Activated CD4-positive, alpha-beta memory T cell treated with anti-CD3 and anti-CD28 coated beads, Interleukin-2, amount 10 ng/mL, durations not matched to agents 7 days and 5 days (primary cell): ENCODE measurements at regions not wholly inside any gene's neighbourhood (a gene's known extent, or its start where the extent isn't known, plus 50 kb on each side); places are given as distances from the start of the nearest gene placed in this dataset.

Experiments used
- CTCF ChIA-PET: fragments of 350-600 bp; sonication (Branson Sonifier 250); formaldehyde crosslinking; loops from one replicate; lab custom pipeline; 2021; ENCODE audit warnings: antibody characterized with exemption, inconsistent platforms; lab: Charles Lee
- POLR2A ChIA-PET: fragments of 350-600 bp; sonication (Branson Sonifier 250); formaldehyde crosslinking; loops from one replicate; lab custom pipeline; 2021; ENCODE audit warnings: antibody characterized with exemption; lab: Charles Lee
- DNase-seq: peaks from one replicate; pipeline ENCODE4 v3.0.0-alpha.2; 2020
- H3K27ac Mint-ChIP-seq: one replicate; pipeline ENCODE4 v1.8.0; 2021; ENCODE audit warnings: mild to moderate bottlenecking, mixed read lengths
- H3K27me3 Mint-ChIP-seq: one replicate; pipeline ENCODE4 v1.8.0; 2021; ENCODE audit warnings: mixed read lengths
- H3K36me3 Mint-ChIP-seq: one replicate; pipeline ENCODE4 v1.8.0; 2021; ENCODE audit warnings: low read depth, mixed read lengths
- H3K4me1 Mint-ChIP-seq: one replicate; pipeline ENCODE4 v1.8.0; 2021; ENCODE audit warnings: mixed read lengths
- H3K4me3 Mint-ChIP-seq: one replicate; pipeline ENCODE4 v1.8.0; 2021; ENCODE audit warnings: mild to moderate bottlenecking, mixed read lengths
- H3K9me3 Mint-ChIP-seq: one replicate; pipeline ENCODE4 v1.8.0; 2021; ENCODE audit warnings: mixed read lengths

DNA sequence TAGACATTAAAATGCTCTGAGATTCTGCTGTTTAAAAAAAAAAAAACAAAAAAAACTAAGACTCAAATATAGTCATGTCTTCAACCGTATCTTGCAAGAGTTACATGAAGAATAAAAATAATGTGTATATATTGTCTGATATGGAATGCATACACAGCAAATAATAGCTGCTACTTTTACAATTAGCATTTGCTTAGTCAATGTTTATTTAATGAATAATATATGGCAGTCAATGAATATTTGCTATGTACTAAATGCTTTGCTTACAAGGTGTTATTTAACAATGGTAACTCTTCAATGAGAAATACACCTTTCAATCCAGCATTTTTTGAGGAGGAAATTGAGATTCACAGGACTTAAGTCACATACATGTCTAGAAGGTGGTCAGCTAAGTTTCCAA, 718.8 kb upstream of the SOX9 start:
- CTCF ChIA-PET: no interaction called here
- no peak overlapping the region for H3K4me3 Mint-ChIP-seq

DNA sequence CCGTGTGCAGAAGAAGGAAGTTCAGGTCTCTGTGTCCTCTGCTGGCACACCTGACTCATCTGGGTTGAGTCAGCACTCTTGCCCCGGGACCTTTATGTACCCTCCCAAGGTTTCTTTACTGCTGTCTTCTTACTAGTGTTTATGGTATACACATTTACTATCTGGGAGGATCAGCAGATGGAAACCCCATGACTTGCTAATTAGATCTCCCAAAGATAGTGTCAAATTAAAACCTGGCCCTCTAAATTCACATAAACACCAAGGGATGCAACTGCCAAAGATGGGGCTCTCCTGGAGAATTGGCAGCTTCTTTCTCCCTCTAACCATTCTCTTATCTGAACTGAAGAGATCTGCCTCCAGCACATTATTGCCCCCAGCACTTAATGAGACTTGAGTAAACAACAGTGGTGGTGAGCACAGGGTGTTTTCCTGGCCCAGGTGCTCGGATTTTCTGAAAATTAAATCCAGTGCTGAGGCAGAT, 718.1 kb upstream of the SOX9 start:
- H3K27ac Mint-ChIP-seq: no peak overlapping the region
- POLR2A ChIA-PET: no interaction called here

More for the DNA sequence above, 718.8 kb upstream of the SOX9 start:
- Mint-ChIP-seq H3K27ac (no peak overlapping the region), H3K4me1 (no peaks in the 10 kb centered on the region), H3K27me3 (no peaks in the 10 kb centered on the region), H3K36me3 (no peaks in the 10 kb centered on the region), H3K9me3 (peaks cover 4% of the 10 kb centered on the region)
- POLR2A ChIA-PET: no interaction called here
- DNase-seq: no peak

DNA sequence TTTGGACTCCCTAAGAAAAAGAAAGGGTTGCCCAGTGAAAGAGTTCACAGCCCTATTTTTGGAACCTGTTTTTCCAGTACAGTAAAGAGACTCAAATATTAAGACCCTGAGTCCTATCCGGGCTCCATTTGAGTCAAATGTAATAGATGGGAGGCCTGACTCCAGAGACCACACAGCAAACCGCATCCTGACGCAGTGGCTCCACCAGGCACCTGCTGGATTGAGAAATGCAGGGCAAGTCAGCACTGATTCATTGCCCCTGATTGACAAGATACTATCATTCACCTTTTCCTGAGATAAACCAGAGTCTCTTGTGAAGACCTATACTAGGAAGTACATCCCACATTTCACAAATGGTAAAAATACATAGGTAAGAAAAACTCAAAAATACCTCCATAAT, 715.7 kb upstream of the SOX9 start:
- DNase-seq: no peak
- H3K9me3 Mint-ChIP-seq: peaks cover 2% of the 10 kb centered on the region
- H3K27me3 Mint-ChIP-seq: no peaks in the 10 kb centered on the region
- H3K4me3 Mint-ChIP-seq: no peak overlapping the region
- H3K36me3 Mint-ChIP-seq: no peaks in the 10 kb centered on the region
- H3K4me1 Mint-ChIP-seq: no peaks in the 10 kb centered on the region
- ChIA-PET CTCF (no interaction called here), POLR2A (no interaction called here)
- H3K27ac Mint-ChIP-seq: no peak overlapping the region

More for the DNA sequence above, 718.1 kb upstream of the SOX9 start:
- H3K9me3 Mint-ChIP-seq: peaks cover 4% of the 10 kb centered on the region
- no peak for DNase-seq
- H3K4me1 Mint-ChIP-seq: no peaks in the 10 kb centered on the region
- no peaks in the 10 kb centered on the region for H3K27me3 Mint-ChIP-seq
- H3K4me3 Mint-ChIP-seq: no peak overlapping the region
- H3K36me3 Mint-ChIP-seq: no peaks in the 10 kb centered on the region
- CTCF ChIA-PET: no interaction called here

DNA sequence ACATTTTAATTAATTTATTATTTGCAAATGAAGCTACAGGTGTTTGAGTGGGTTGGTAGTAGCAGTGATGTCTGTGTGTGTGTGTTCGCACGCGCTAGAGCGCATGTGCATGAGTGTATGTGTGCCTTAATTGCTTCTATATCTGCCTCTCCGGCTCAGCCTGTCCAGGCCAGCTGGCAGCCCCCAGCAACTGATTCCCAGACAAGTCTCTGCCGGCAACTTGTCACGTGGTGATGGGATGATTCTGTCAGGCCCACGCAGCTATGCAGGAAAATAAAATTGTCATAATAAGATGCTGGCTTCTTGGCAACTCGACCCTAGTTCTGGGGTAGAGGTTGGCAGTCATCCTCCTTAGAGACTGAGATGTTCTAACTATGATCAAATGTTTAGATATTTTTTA, 712.8 kb upstream of the SOX9 start:
- CTCF ChIA-PET: no interaction called here

DNA sequence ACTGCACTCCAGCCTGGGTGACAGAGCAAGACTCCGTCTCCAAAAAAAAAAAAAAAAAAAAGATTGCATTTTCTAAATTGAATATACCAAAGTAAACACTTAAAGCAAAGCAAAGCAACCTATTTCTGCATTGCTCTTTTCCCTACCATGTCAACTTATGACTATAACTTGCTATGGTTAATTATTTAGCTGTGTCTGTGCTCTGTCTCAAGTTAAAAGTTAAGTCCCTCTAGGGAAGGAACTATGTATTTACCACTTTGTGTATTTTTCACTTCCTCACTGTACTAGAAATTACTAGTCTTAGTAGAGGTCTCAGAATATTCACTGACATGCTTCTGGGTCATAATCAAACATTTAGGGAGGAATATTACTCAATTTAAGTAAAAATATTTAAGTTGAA, 711.7 kb upstream of the SOX9 start:
- no peaks in the 10 kb centered on the region for H3K4me1 Mint-ChIP-seq
- DNase-seq: no peak

More for the DNA sequence above, 712.8 kb upstream of the SOX9 start:
- POLR2A ChIA-PET: no interaction called here
- Mint-ChIP-seq H3K9me3 (no peaks in the 10 kb centered on the region), H3K4me1 (no peaks in the 10 kb centered on the region), H3K36me3 (no peaks in the 10 kb centered on the region), H3K27ac (no peak overlapping the region), H3K4me3 (no peak overlapping the region), H3K27me3 (no peaks in the 10 kb centered on the region)
- no peak for DNase-seq

DNA sequence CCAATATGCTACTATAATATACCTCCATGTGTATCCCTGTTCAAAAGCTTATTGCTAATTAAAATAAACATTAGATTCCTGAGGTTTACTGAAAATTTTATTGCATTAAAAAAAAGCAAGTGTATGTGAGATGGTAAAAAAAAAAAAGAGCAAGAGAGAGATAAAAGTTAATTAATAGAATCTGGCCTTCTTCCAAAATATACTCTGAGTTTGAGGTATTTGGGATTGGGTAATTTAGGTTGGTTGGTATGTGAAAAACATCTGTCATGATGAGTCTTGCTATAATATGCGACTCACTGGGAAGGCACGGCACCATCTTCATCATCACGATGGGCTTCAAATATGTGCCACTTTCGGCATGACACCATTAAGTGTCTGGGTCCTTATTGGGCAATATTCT, 711.1 kb upstream of the SOX9 start:
- Mint-ChIP-seq H3K4me1 (no peaks in the 10 kb centered on the region), H3K9me3 (no peaks in the 10 kb centered on the region)

More for the DNA sequence above, 711.7 kb upstream of the SOX9 start:
- no peak overlapping the region for H3K27ac Mint-ChIP-seq
- H3K9me3 Mint-ChIP-seq: no peaks in the 10 kb centered on the region
- H3K27me3 Mint-ChIP-seq: no peaks in the 10 kb centered on the region
- ChIA-PET POLR2A (no interaction called here), CTCF (no interaction called here)
- H3K36me3 Mint-ChIP-seq: no peaks in the 10 kb centered on the region
- H3K4me3 Mint-ChIP-seq: no peak overlapping the region

DNA sequence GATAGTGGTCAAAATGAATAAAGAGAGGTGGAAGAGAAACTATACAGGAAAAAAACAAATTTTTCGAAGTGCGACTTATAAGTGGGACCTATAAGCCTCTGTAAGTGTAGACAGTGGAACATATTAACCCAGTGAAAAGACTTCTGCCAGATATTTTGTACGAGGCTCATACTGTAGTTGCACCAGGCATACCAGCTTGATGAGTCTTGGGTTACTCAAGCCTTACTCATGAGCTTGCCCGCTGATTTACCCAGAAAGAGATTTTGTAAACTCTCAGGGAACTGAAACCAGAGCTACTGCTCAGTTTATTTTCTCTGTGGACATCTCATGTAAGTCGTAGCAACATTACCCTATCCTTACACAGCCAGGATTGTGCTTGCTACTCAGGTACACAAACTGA, 708.0 kb upstream of the SOX9 start:
- ChIA-PET CTCF (no interaction called here), POLR2A (no interaction called here)
- DNase-seq: no peak
- H3K9me3 Mint-ChIP-seq: no peaks in the 10 kb centered on the region
- no peak overlapping the region for H3K4me3 Mint-ChIP-seq
- no peaks in the 10 kb centered on the region for H3K4me1 Mint-ChIP-seq
- H3K36me3 Mint-ChIP-seq: no peaks in the 10 kb centered on the region
- H3K27ac Mint-ChIP-seq: no peak overlapping the region
- no peaks in the 10 kb centered on the region for H3K27me3 Mint-ChIP-seq

More for the DNA sequence above, 711.1 kb upstream of the SOX9 start:
- no peaks in the 10 kb centered on the region for H3K36me3 Mint-ChIP-seq
- no peak for DNase-seq
- CTCF ChIA-PET: no interaction called here
- POLR2A ChIA-PET: no interaction called here
- no peaks in the 10 kb centered on the region for H3K27me3 Mint-ChIP-seq
- H3K4me3 Mint-ChIP-seq: no peak overlapping the region
- H3K27ac Mint-ChIP-seq: no peak overlapping the region

DNA sequence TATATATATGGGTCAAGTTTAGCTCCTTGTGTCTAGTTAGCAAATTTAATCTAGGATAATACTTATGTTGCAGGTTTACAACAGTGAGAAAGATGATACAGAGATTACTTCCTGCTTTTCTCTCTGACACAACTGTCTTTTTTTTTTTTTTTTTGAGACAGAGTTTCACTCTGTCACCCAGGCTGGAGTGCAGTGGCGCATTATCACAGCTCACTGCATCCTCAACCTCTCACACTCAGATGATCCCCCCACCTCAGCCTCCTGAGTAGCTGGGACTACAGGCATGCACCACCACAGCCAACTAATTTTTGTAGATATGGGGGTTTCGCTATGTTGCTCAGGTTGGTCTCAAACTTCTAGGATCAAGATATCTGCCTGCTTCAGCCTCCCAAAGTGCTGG, 706.9 kb upstream of the SOX9 start:
- no peak for DNase-seq
- ChIA-PET CTCF (no interaction called here), POLR2A (no interaction called here)
- no peaks in the 10 kb centered on the region for H3K36me3 Mint-ChIP-seq
- H3K4me1 Mint-ChIP-seq: no peaks in the 10 kb centered on the region
- no peak overlapping the region for H3K27ac Mint-ChIP-seq
- H3K27me3 Mint-ChIP-seq: no peaks in the 10 kb centered on the region
- H3K9me3 Mint-ChIP-seq: no peaks in the 10 kb centered on the region
- no peak overlapping the region for H3K4me3 Mint-ChIP-seq

DNA sequence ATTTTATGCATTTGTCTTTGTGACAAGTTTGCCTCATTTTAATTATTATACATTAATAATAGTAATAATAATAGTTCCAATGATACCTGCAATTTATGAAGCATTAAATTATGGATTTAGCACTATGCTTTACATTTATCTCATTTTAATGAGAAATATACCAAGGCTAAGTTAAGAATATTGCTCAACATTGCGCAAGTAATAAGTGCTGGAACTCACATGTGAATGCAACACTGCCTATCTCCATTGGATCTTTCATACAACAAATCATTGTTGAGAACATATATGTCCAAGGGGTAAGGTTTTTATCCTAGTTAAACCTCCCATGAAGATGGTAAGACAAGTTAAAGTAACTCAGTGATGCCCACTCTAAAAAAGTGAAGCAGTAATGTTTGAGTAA, 703.7 kb upstream of the SOX9 start:
- no peaks in the 10 kb centered on the region for H3K4me1 Mint-ChIP-seq
- H3K27me3 Mint-ChIP-seq: no peaks in the 10 kb centered on the region
- CTCF ChIA-PET: no interaction called here
- H3K9me3 Mint-ChIP-seq: no peaks in the 10 kb centered on the region
- no peak overlapping the region for H3K4me3 Mint-ChIP-seq
- DNase-seq: no peak
- H3K27ac Mint-ChIP-seq: no peak overlapping the region
- POLR2A ChIA-PET: no interaction called here
- no peaks in the 10 kb centered on the region for H3K36me3 Mint-ChIP-seq

DNA sequence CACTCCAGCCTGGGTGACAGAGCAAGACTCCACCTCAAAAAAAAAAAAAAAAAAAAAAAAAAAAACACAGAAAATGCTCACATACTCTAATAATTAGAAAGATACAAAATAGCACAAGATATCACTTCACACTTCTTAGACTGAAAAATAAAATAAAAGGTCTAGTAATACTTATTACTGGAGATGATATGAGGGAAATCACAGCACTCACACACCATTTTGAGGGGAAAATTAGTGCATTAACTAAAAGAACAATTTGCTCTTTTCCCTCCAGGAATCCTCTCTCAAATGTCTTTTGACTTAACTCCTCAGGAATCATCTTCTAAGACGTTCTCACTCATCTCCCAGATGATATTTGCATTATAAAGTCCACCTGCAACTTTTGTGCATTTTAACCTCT, 697.9 kb upstream of the SOX9 start:
- no peak for DNase-seq
- H3K27ac Mint-ChIP-seq: no peak overlapping the region
- no peaks in the 10 kb centered on the region for H3K27me3 Mint-ChIP-seq
- H3K36me3 Mint-ChIP-seq: no peaks in the 10 kb centered on the region
- CTCF ChIA-PET: no interaction called here
- H3K4me3 Mint-ChIP-seq: no peak overlapping the region
- no peaks in the 10 kb centered on the region for H3K4me1 Mint-ChIP-seq
- H3K9me3 Mint-ChIP-seq: peaks cover 2% of the 10 kb centered on the region
- POLR2A ChIA-PET: no interaction called here

DNA sequence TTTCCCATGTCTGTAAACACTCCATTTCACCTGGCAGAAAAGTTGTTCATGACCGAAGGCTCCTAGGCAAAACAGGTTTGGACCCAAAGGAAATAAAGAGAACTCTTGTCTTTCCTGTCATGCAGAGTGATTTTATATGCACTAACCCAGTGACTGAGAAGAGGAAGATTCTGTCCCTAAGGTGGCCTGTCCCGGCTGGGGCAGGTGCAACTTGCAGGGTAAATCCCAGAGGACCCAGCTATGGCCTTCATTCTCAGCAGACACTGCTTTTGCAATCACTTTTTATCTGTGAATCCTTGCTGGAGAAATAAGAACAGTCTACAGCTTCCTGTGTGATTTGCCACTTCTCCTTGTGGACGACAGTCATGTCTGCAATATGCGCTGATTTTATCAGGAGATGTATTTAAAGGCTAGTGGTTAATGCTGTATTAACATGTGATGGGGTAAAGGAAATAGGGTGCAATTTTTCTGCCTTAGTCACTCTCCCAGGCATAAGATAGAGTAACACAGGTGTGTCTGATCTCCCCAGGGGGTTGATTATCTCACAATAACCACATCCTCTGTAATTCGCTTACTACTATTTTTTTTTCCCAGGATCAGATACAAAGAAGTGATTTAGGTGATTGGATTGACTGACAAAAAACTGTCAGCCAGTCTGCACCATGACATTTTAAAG, 696.8 kb upstream of the SOX9 start:
- Mint-ChIP-seq H3K4me3 (no peak overlapping the region), H3K36me3 (no peaks in the 10 kb centered on the region), H3K4me1 (no peaks in the 10 kb centered on the region), H3K27ac (no peak overlapping the region), H3K9me3 (peaks cover 5% of the 10 kb centered on the region), H3K27me3 (no peaks in the 10 kb centered on the region)
- ChIA-PET POLR2A (no interaction called here), CTCF (no interaction called here)
- DNase-seq: no peak

DNA sequence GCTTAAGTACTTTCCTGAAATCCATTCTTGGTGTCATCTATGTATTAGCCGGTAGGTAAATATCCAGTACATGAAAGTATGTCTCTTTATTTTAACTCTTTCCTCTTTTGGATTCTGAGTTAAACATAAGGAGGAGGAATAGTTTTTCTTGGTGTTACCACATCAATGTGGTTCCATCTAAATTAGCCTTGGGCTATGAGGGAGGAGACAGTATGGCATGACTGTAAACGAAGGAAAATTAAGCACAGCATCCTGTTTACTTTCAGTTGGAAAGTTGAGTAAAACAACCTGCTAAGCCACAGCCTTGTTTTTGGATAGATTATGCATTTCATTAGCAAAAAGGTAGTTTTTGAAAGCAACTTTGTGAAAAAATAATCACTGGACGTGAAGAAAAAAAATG, 693.0 kb upstream of the SOX9 start:
- DNase-seq: no peak
- Mint-ChIP-seq H3K27ac (no peak overlapping the region), H3K4me3 (no peak overlapping the region), H3K36me3 (no peaks in the 10 kb centered on the region), H3K9me3 (peaks cover 8% of the 10 kb centered on the region), H3K27me3 (no peaks in the 10 kb centered on the region), H3K4me1 (no peaks in the 10 kb centered on the region)
- ChIA-PET CTCF (no interaction called here), POLR2A (no interaction called here)

DNA sequence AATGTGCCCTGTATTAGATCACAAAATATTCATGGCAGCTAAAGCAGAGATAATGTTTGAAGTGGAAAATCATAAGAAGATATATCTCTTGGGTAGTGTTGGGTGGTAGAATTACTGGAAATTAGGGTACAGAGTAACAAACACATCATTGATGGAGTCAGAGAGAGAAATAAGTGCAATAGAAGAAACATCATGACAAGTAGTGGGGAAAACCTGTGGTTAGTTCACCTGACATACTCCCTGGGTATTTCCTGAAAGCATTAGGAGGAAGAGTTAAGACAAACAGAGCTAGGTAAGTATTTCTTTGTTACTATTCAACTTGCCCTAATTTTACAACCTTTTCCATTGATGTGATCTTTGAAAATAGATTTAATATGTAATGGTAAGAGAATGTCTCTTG, 691.9 kb upstream of the SOX9 start:
- POLR2A ChIA-PET: no interaction called here
- Mint-ChIP-seq H3K9me3 (peaks cover 5% of the 10 kb centered on the region), H3K4me3 (no peak overlapping the region), H3K27me3 (no peaks in the 10 kb centered on the region), H3K4me1 (no peaks in the 10 kb centered on the region), H3K27ac (no peak overlapping the region), H3K36me3 (no peaks in the 10 kb centered on the region)
- CTCF ChIA-PET: no interaction called here
- no peak for DNase-seq

DNA sequence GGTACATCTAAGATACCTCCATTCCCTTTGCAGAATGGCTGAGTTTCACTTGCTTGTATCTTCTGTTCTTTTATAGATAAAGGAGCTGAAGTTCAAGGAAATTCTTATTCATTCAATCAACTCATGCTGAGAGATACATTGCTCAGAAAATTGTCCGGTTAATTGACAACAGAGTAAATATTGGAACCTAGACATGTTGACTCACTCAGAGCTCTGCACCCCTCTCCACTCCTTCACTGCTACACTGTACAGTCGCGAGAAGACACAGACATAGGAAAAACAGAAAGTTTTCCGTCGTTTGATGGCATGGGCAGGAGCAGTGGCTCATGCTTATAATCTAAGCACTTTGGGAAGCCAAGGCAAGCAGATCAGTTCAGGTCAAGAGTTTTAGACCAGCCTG, 690.5 kb upstream of the SOX9 start:
- Mint-ChIP-seq H3K27ac (no peak overlapping the region), H3K4me1 (no peaks in the 10 kb centered on the region), H3K4me3 (no peak overlapping the region), H3K27me3 (no peaks in the 10 kb centered on the region), H3K9me3 (peaks cover 5% of the 10 kb centered on the region), H3K36me3 (no peaks in the 10 kb centered on the region)
- POLR2A ChIA-PET: no interaction called here
- DNase-seq: no peak
- CTCF ChIA-PET: no interaction called here
